ENCODE measurements at regions not wholly inside any gene's neighbourhood (a gene's known extent, or its start where the extent isn't known, plus 50 kb on each side); places are given as distances from the start of the nearest gene placed in this dataset.

- intact Hi-C loops (cut with DNase I), result no loop called here
- H3K36me3 ChIP-seq, result no peaks in the 10 kb centered on the region
- no peaks in the 10 kb centered on the region for H3K9me3 ChIP-seq
- no peak overlapping the region for H3K27ac ChIP-seq
- ATAC-seq, result no peak
- 46% methylated on average over 1 of the region's 1 CpG for WGBS (ENCODE audit: insufficient coverage, low coverage, low lambda C conversion rate, missing lambda C conversion rate)
- no peak for TF ChIP-seq POLR2A (IDR thresholded peaks at IDR 0.05)
- TF ChIP-seq CTCF (IDR thresholded peaks at IDR 0.05), result no peak
- H3K4me3 ChIP-seq, result no peak overlapping the region
- DNase-seq, result no peak
- H3K4me1 ChIP-seq, result no peaks in the 10 kb centered on the region
- no peaks in the 10 kb centered on the region for H3K27me3 ChIP-seq
Measured at GRCh38 chr1:81034291-81034690, 766.4 kb upstream of the ADGRL2 start.

- no peaks in the 10 kb centered on the region for H3K9me3 ChIP-seq
- WGBS (ENCODE audit: insufficient coverage, low coverage, low lambda C conversion rate, missing lambda C conversion rate), result 90% methylated on average over 5 of the region's 5 CpGs
- intact Hi-C loops (cut with DNase I), result no loop called here
- ATAC-seq (no peak), DNase-seq (no peak)
- no peaks in the 10 kb centered on the region for H3K36me3 ChIP-seq
- no peak overlapping the region for H3K27ac ChIP-seq
- TF ChIP-seq CTCF (IDR thresholded peaks at IDR 0.05) (no peak), POLR2A (IDR thresholded peaks at IDR 0.05) (no peak)
- no peaks in the 10 kb centered on the region for H3K27me3 ChIP-seq
- H3K4me3 ChIP-seq, result no peak overlapping the region
- H3K4me1 ChIP-seq, result no peaks in the 10 kb centered on the region
Measured at GRCh38 chr1:81032973-81033425, 767.7 kb upstream of the ADGRL2 start.

- 74% methylated on average over 7 of the region's 7 CpGs for WGBS (ENCODE audit: insufficient coverage, low coverage, low lambda C conversion rate, missing lambda C conversion rate)
- TF ChIP-seq CTCF (IDR thresholded peaks at IDR 0.05) (no peak), POLR2A (IDR thresholded peaks at IDR 0.05) (no peak)
- no peaks in the 10 kb centered on the region for H3K27me3 ChIP-seq
- no peaks in the 10 kb centered on the region for H3K4me1 ChIP-seq
- no peak overlapping the region for H3K27ac ChIP-seq
- DNase-seq (no peak), ATAC-seq (no peak)
- intact Hi-C loops (cut with DNase I), result no loop called here
- H3K36me3 ChIP-seq, result no peaks in the 10 kb centered on the region
- H3K9me3 ChIP-seq, result no peaks in the 10 kb centered on the region
- no peak overlapping the region for H3K4me3 ChIP-seq
Measured at GRCh38 chr1:81032374-81032773, 768.4 kb upstream of the ADGRL2 start.

GRCh38 chr1:81030441-81030840 is 770.3 kb upstream of the ADGRL2 start:
- 87% methylated on average over 3 of the region's 3 CpGs for WGBS (ENCODE audit: insufficient coverage, low coverage, low lambda C conversion rate, missing lambda C conversion rate)

More at GRCh38 chr1:81030441-81030840, 770.3 kb upstream of the ADGRL2 start:
- Histone ChIP-seq H3K27me3 (no peaks in the 10 kb centered on the region), H3K36me3 (no peaks in the 10 kb centered on the region), H3K9me3 (no peaks in the 10 kb centered on the region), H3K4me1 (no peaks in the 10 kb centered on the region), H3K4me3 (no peak overlapping the region), H3K27ac (no peak overlapping the region)
- no peak for ATAC-seq
- TF ChIP-seq CTCF (IDR thresholded peaks at IDR 0.05) (no peak), POLR2A (IDR thresholded peaks at IDR 0.05) (no peak)
- intact Hi-C loops (cut with DNase I), result no loop called here
- no peak for DNase-seq

Measured in right lobe of liver (tissue), 6 donors.